Transverse colon (tissue), 4 donors: ENCODE measurements at regions not wholly inside any gene's neighbourhood (a gene's known extent, or its start where the extent isn't known, plus 50 kb on each side); places are given as distances from the start of the nearest gene placed in this dataset.

Experiments
- DNase-seq: peaks from one replicate; pipeline ENCODE4 v3.0.0-alpha.2; 2019
- H3K27ac ChIP-seq, 4 donors: fragments of 200-600 bp; sonication (generic); 2 replicates each; pipeline ENCODE4 v1.5.1; 2016 to 2018; ENCODE audit warnings: inconsistent platforms in 4 of 4
- H3K27me3 ChIP-seq: fragments of 200-600 bp; sonication (generic); 2 replicates; pipeline ENCODE4 v1.5.1; 2017; ENCODE audit warnings: inconsistent platforms
- H3K36me3 ChIP-seq, 4 donors: fragments of 200-600 bp; sonication (generic); 2 replicates each; pipeline ENCODE4 v1.5.1; 2017 to 2019; ENCODE audit warnings: inconsistent platforms in 4 of 4
- H3K4me1 ChIP-seq, 4 donors: fragments of 200-600 bp; sonication (generic); 2 replicates each; pipeline ENCODE4 v1.5.1; 2017 to 2020; ENCODE audit warnings: inconsistent platforms in 4 of 4
- H3K4me3 ChIP-seq, 4 donors: fragments of 200-600 bp; sonication (generic); 1 replicate in 1 of 4; 2 replicates in 3 of 4; pipeline versions ENCODE4 v1.5.1 to v1.6.1; 2017 to 2019; ENCODE audit warnings: inconsistent platforms in 4 of 4
- H3K9me3 ChIP-seq, 2 donors: fragments of 200-600 bp; sonication (generic); 2 replicates each; pipeline ENCODE4 v1.5.1; 2017 to 2019; ENCODE audit warnings: inconsistent platforms in 2 of 2
- CTCF ChIP-seq, 5 experiments: fragments of 200-600 bp in 3 of 5; fragments of 450-650 bp in 2 of 5; sonication (generic) in 3 of 5; IDR thresholded peaks; 1 replicate in 2 of 5; 2 replicates in 3 of 5; pipeline ENCODE4 v1.5.1; 2016 to 2017; ENCODE audit warnings: antibody characterized with exemption in 5 of 5, inconsistent platforms in 3 of 5, mild to moderate bottlenecking in 2 of 5, moderate library complexity in 1 of 5
- EP300 ChIP-seq: sonication (generic); formaldehyde crosslinking; IDR thresholded peaks from one replicate; pipeline ENCODE4 v1.6.1; 2017; ENCODE audit warnings: antibody characterized with exemption, low read depth
- POLR2A ChIP-seq: fragments of 450-650 bp; IDR thresholded peaks from one replicate; pipeline ENCODE4 v1.6.1; 2016; ENCODE audit warnings: antibody characterized with exemption, mild to moderate bottlenecking, moderate library complexity
- POLR2AphosphoS5 ChIP-seq, 3 donors: sonication (generic); formaldehyde crosslinking; IDR thresholded peaks; one replicate each; pipeline ENCODE4 v1.6.1; 2016; ENCODE audit warnings: antibody characterized with exemption in 3 of 3
- WGBS, 2 donors: methylation state at CpG; one replicate each; pipeline ENCODE4 v1.1.5; 2018; ENCODE audit warnings: low coverage in 1 of 2; 5-methylcytosine and 5-hydroxymethylcytosine counted together
- in situ Hi-C, 4 donors: fragments of 200-750 bp; cut with MboI; loops; one replicate each; pipeline versions ENCODE4 v1.15.0 to v1.15.1; 2017; ENCODE audit warnings: low sequenced_read_pairs in 3 of 4, low pct_ligation_motif_present in 1 of 4, low pct_unique_long_range_greater_than_20kb in 1 of 4
- intact Hi-C: fragments of 100-400 bp; cut with DNase I; formaldehyde crosslinking; loops from one replicate; pipeline ENCODE4 v1.15.1; 2023; ENCODE audit warnings: low total_unique reads

- H3K4me1 ChIP-seq, result no peaks in the 10 kb centered on the region
- in situ Hi-C loops (no loop called here), intact Hi-C loops (no loop called here)
- no peak overlapping the region for H3K27ac ChIP-seq
- no peak for DNase-seq
- H3K4me3 ChIP-seq, result no peak overlapping the region
- no peaks in the 10 kb centered on the region for H3K27me3 ChIP-seq
- no peaks in the 10 kb centered on the region for H3K36me3 ChIP-seq
- 70 to 71% methylated on average over 3 of the region's 3 CpGs for WGBS, 2 donors
- H3K9me3 ChIP-seq, result no peaks in the 10 kb centered on the region
- TF ChIP-seq POLR2A (no peak), CTCF (IDR thresholded peaks at IDR 0.05) (no peak), EP300 (no peak), POLR2AphosphoS5 (IDR thresholded peaks at IDR 0.05) (no peak)
Observed at GRCh38 chr16:65600629-65601028, 478.8 kb upstream of the CDH11 start.

- H3K4me3 ChIP-seq, result no peak overlapping the region
- no peak for TF ChIP-seq POLR2AphosphoS5 (IDR thresholded peaks at IDR 0.05)
- H3K27ac ChIP-seq, result no peak overlapping the region
- DNase-seq, result no peak
- no peaks in the 10 kb centered on the region for H3K27me3 ChIP-seq
- no peaks in the 10 kb centered on the region for H3K4me1 ChIP-seq
- in situ Hi-C loops (no loop called here), intact Hi-C loops (no loop called here)
- H3K9me3 ChIP-seq, result no peaks in the 10 kb centered on the region
- no peaks in the 10 kb centered on the region for H3K36me3 ChIP-seq
- 64 to 73% methylated on average over 3 to 4 of the region's 4 CpGs for WGBS, 2 donors
Observed at GRCh38 chr16:65600046-65600445, 478.2 kb upstream of the CDH11 start.

GRCh38 chr16:65598621-65599020, 476.8 kb upstream of the CDH11 start:
- no peak for DNase-seq
- in situ Hi-C loops (no loop called here), intact Hi-C loops (no loop called here)
- Histone ChIP-seq H3K36me3 (no peaks in the 10 kb centered on the region), H3K9me3 (no peaks in the 10 kb centered on the region), H3K4me1 (no peaks in the 10 kb centered on the region), H3K27me3 (no peaks in the 10 kb centered on the region), H3K27ac (no peak overlapping the region), H3K4me3 (no peak overlapping the region)
- TF ChIP-seq POLR2A (no peak), POLR2AphosphoS5 (IDR thresholded peaks at IDR 0.05) (no peak), EP300 (no peak), CTCF (IDR thresholded peaks at IDR 0.05) (no peak)
- 63 to 69% methylated on average over 1 to 3 of the region's 3 CpGs for WGBS, 2 donors

GRCh38 chr16:65583498-65583897, 461.6 kb upstream of the CDH11 start:
- H3K4me1 ChIP-seq, result no peaks in the 10 kb centered on the region
- no peak overlapping the region for H3K27ac ChIP-seq
- no peak for DNase-seq
- H3K27me3 ChIP-seq, result no peaks in the 10 kb centered on the region
- intact Hi-C loops (no loop called here), in situ Hi-C loops (no loop called here)
- H3K4me3 ChIP-seq, result no peak overlapping the region
- H3K36me3 ChIP-seq, result no peaks in the 10 kb centered on the region
- H3K9me3 ChIP-seq, result no peaks in the 10 kb centered on the region
- 33 to 79% methylated on average over 1 to 3 of the region's 3 CpGs for WGBS, 2 donors
- TF ChIP-seq POLR2A (no peak), CTCF (IDR thresholded peaks at IDR 0.05) (no peak), POLR2AphosphoS5 (IDR thresholded peaks at IDR 0.05) (no peak), EP300 (no peak)

GRCh38 chr16:65579050-65579449, 457.2 kb upstream of the CDH11 start:
- Histone ChIP-seq H3K4me3 (no peak overlapping the region), H3K36me3 (no peaks in the 10 kb centered on the region), H3K27me3 (no peaks in the 10 kb centered on the region), H3K9me3 (no peaks in the 10 kb centered on the region), H3K27ac (no peak overlapping the region), H3K4me1 (no peaks in the 10 kb centered on the region)
- DNase-seq, result no peak
- in situ Hi-C loops (no loop called here), intact Hi-C loops (no loop called here)
- WGBS, 2 donors, result 55 to 77% methylated on average over 3 to 6 of the region's 6 CpGs
- TF ChIP-seq CTCF (IDR thresholded peaks at IDR 0.05) (no peak), POLR2AphosphoS5 (IDR thresholded peaks at IDR 0.05) (no peak), POLR2A (no peak), EP300 (no peak)
